Activated CD8-positive, alpha-beta T cell treated with anti-CD3 and anti-CD28 coated beads, Interleukin-2, amount 10 ng/mL, durations not matched to agents 7 days and 5 days (primary cell): ENCODE measurements at regions not wholly inside any gene's neighbourhood (a gene's known extent, or its start where the extent isn't known, plus 50 kb on each side); places are given as distances from the start of the nearest gene placed in this dataset.

Source experiments
- ATAC-seq: fragments of 150-1000 bp; cut with Tn5 transposase; one replicate; pipeline ENCODE4 v1.10.0; 2021; ENCODE audit warnings: moderate library complexity
- CTCF ChIA-PET: fragments of 350-600 bp; sonication (Branson Sonifier 250); formaldehyde crosslinking; loops from one replicate; lab custom pipeline; 2021; ENCODE audit warnings: antibody characterized with exemption; lab: Charles Lee
- POLR2A ChIA-PET: fragments of 350-600 bp; sonication (Branson Sonifier 250); formaldehyde crosslinking; loops from one replicate; lab custom pipeline; 2021; ENCODE audit warnings: antibody characterized with exemption; lab: Charles Lee
- DNase-seq: peaks from one replicate; pipeline ENCODE4 v3.0.0-alpha.2; 2020
- H3K27ac Mint-ChIP-seq: one replicate; pipeline ENCODE4 v1.8.0; 2021; ENCODE audit warnings: mild to moderate bottlenecking, mixed read lengths
- H3K27me3 Mint-ChIP-seq: one replicate; pipeline ENCODE4 v1.8.0; 2021; ENCODE audit warnings: low read depth, mixed read lengths
- H3K36me3 Mint-ChIP-seq: one replicate; pipeline ENCODE4 v1.8.0; 2021; ENCODE audit warnings: low read depth, mixed read lengths
- H3K4me1 Mint-ChIP-seq: one replicate; pipeline ENCODE4 v1.8.0; 2021; ENCODE audit warnings: low read depth, mixed read lengths
- H3K4me3 Mint-ChIP-seq: one replicate; pipeline ENCODE4 v1.8.0; 2021; ENCODE audit warnings: mild to moderate bottlenecking, mixed read lengths
- H3K9me3 Mint-ChIP-seq: one replicate; pipeline ENCODE4 v1.8.0; 2022; ENCODE audit warnings: mixed read lengths; ENCODE audit not compliant: insufficient read depth

- no peaks in the 10 kb centered on the region for H3K27me3 Mint-ChIP-seq
- H3K27ac Mint-ChIP-seq: no peak overlapping the region
- H3K4me1 Mint-ChIP-seq: no peaks in the 10 kb centered on the region
- no peak overlapping the region for H3K4me3 Mint-ChIP-seq
- no peaks in the 10 kb centered on the region for H3K36me3 Mint-ChIP-seq
- ChIA-PET POLR2A (no interaction called here), CTCF (no interaction called here)
- H3K9me3 Mint-ChIP-seq: no peaks in the 10 kb centered on the region
- DNase-seq (no peak), ATAC-seq (no peak)
Measured at GRCh38 chr9:106682420-106682819, 180.5 kb upstream of the ZNF462 start.

DNA sequence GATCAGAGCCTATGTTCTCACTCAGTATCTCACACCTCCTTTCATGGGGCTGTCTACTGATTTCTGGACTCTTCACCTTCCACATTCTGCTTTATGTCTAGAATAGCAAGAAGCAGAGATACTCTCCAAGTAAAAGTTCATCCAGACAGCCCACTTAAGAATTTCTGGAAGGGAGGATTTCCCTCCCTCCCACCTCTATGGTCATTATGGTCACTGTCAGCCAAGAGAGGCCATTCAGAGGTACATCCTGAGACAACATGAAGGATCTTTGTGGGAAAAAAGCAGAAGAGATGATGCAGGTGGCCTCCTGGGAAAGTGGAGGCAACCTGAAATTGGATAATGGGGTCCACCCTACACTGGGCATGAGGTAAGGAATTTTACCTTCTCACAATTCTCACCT lies 179.5 kb upstream of the ZNF462 start:
- no peak overlapping the region for H3K27ac Mint-ChIP-seq
- ATAC-seq (no peak), DNase-seq (no peak)
- POLR2A ChIA-PET: no interaction called here
- H3K4me1 Mint-ChIP-seq: no peaks in the 10 kb centered on the region
- CTCF ChIA-PET: no interaction called here
- no peak overlapping the region for H3K4me3 Mint-ChIP-seq
- H3K27me3 Mint-ChIP-seq: no peaks in the 10 kb centered on the region
- H3K9me3 Mint-ChIP-seq: no peaks in the 10 kb centered on the region
- H3K36me3 Mint-ChIP-seq: no peaks in the 10 kb centered on the region

- Mint-ChIP-seq H3K36me3 (no peaks in the 10 kb centered on the region), H3K9me3 (no peaks in the 10 kb centered on the region), H3K27ac (no peak overlapping the region), H3K27me3 (no peaks in the 10 kb centered on the region), H3K4me1 (no peaks in the 10 kb centered on the region), H3K4me3 (no peak overlapping the region)
- ChIA-PET CTCF (no interaction called here), POLR2A (no interaction called here)
- DNase-seq (no peak), ATAC-seq (no peak)
Measured at GRCh38 chr9:106684940-106685695, 177.8 kb upstream of the ZNF462 start.

GRCh38 chr9:106689089-106689488 lies 173.9 kb upstream of the ZNF462 start:
- CTCF ChIA-PET: no interaction called here
- POLR2A ChIA-PET: no interaction called here
- ATAC-seq (no peak), DNase-seq (no peak)
- H3K9me3 Mint-ChIP-seq: no peaks in the 10 kb centered on the region
- no peaks in the 10 kb centered on the region for H3K36me3 Mint-ChIP-seq
- no peaks in the 10 kb centered on the region for H3K4me1 Mint-ChIP-seq
- H3K27ac Mint-ChIP-seq: no peak overlapping the region
- H3K4me3 Mint-ChIP-seq: no peak overlapping the region
- no peaks in the 10 kb centered on the region for H3K27me3 Mint-ChIP-seq

DNA sequence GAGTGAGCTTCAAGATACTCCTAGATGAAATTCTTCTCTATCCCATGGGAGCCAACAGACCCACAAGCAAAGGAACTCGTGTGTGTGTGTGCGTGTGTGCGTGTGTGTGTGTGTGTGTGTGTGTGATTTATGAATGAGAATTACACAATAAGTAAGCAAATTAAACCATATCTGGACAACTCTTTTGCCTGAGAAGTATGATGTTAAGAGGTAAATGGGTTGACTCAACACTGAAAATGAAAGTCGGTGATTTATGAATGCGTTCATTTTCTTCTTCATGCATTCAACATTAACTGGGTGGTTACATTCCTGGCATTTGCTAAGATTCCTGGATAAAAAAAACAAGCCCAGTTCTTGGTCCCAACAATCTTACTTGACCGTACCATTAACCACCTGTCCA lies 171.3 kb upstream of the ZNF462 start:
- Mint-ChIP-seq H3K27ac (no peak overlapping the region), H3K4me3 (no peak overlapping the region), H3K9me3 (no peaks in the 10 kb centered on the region), H3K36me3 (no peaks in the 10 kb centered on the region), H3K27me3 (no peaks in the 10 kb centered on the region), H3K4me1 (no peaks in the 10 kb centered on the region)
- POLR2A ChIA-PET: no interaction called here
- CTCF ChIA-PET: no interaction called here
- DNase-seq (no peak), ATAC-seq (no peak)

DNA sequence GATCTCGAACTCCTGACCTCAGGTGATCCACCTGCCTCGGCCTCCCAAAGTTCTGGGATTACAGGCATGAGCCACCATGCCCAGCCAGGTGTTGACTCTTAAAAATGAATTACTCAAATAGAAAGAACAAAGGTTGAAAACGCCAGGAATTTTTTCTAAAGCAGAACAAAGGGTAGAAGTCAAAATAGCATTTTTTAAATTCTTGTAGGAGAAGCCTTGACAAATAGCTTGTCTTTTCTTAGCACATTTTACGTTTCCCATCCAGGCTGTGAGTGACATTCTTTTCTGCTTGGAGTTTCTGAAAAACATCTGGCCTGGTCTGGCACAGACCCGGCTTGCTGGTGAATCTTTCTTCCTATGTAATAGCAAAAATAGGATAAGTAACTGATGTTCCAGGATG lies 169.4 kb upstream of the ZNF462 start:
- no peak for ATAC-seq
- no peak for DNase-seq
- POLR2A ChIA-PET: no interaction called here
- Mint-ChIP-seq H3K27me3 (no peaks in the 10 kb centered on the region), H3K27ac (no peak overlapping the region), H3K9me3 (no peaks in the 10 kb centered on the region), H3K36me3 (no peaks in the 10 kb centered on the region), H3K4me1 (no peaks in the 10 kb centered on the region), H3K4me3 (no peak overlapping the region)
- CTCF ChIA-PET: no interaction called here

DNA sequence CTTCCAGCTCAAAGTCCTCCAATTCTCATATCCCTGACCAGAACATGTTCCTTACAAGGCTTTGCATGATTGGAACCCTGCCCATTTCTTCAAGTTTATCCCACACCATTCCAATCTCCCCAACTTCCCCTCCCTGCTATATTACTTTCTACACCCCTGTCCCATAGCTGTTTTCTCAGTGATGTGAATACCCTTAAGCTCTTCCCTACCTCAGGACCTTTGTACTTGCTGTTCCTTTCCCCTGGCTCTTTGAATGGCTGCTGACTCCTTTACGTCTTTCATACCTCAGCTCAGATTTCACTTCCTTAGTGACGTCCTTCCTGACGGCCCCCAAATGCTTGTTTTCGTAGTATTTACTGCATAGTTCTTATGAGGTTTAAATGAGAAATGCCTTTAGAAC lies 166.2 kb upstream of the ZNF462 start:
- Mint-ChIP-seq H3K36me3 (no peaks in the 10 kb centered on the region), H3K9me3 (no peaks in the 10 kb centered on the region), H3K27ac (no peak overlapping the region), H3K4me3 (no peak overlapping the region), H3K27me3 (no peaks in the 10 kb centered on the region), H3K4me1 (no peaks in the 10 kb centered on the region)
- no peak for ATAC-seq
- ChIA-PET POLR2A (no interaction called here), CTCF (no interaction called here)
- DNase-seq: no peak

DNA sequence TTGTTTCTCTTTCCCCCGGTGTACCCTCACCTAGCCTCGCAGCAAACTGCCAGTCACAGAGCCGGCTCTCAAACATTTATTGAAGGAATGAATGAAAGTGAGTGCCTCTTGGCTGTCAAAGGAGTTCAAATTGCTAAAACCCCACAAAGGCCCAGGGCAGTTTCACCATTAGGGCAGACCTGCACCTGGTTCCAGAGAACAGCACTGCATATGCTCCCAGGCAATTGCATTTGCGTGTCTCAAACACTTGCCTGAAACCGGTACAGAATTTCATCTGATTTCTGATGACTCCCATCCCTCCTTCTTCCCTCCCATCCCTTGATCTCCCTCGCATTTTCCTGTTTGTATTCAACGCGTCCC lies 165.6 kb upstream of the ZNF462 start:
- Mint-ChIP-seq H3K27me3 (no peaks in the 10 kb centered on the region), H3K4me3 (no peak overlapping the region), H3K27ac (no peak overlapping the region), H3K9me3 (no peaks in the 10 kb centered on the region), H3K4me1 (no peaks in the 10 kb centered on the region), H3K36me3 (no peaks in the 10 kb centered on the region)
- ChIA-PET POLR2A (no interaction called here), CTCF (no interaction called here)
- ATAC-seq (no peak), DNase-seq (no peak)

GRCh38 chr9:106697750-106698502 lies 165.0 kb upstream of the ZNF462 start:
- DNase-seq (no peak), ATAC-seq (no peak)
- H3K4me3 Mint-ChIP-seq: no peak overlapping the region
- no peak overlapping the region for H3K27ac Mint-ChIP-seq
- POLR2A ChIA-PET: no interaction called here
- CTCF ChIA-PET: no interaction called here
- no peaks in the 10 kb centered on the region for H3K27me3 Mint-ChIP-seq
- no peaks in the 10 kb centered on the region for H3K4me1 Mint-ChIP-seq
- H3K9me3 Mint-ChIP-seq: no peaks in the 10 kb centered on the region
- H3K36me3 Mint-ChIP-seq: no peaks in the 10 kb centered on the region

- CTCF ChIA-PET: no interaction called here
- H3K36me3 Mint-ChIP-seq: no peaks in the 10 kb centered on the region
- no peak for DNase-seq
- no peak for ATAC-seq
- H3K4me1 Mint-ChIP-seq: no peaks in the 10 kb centered on the region
- POLR2A ChIA-PET: no interaction called here
- no peaks in the 10 kb centered on the region for H3K9me3 Mint-ChIP-seq
- H3K4me3 Mint-ChIP-seq: no peak overlapping the region
- H3K27me3 Mint-ChIP-seq: no peaks in the 10 kb centered on the region
- no peak overlapping the region for H3K27ac Mint-ChIP-seq
Measured at GRCh38 chr9:106700676-106701075, 162.3 kb upstream of the ZNF462 start.

DNA sequence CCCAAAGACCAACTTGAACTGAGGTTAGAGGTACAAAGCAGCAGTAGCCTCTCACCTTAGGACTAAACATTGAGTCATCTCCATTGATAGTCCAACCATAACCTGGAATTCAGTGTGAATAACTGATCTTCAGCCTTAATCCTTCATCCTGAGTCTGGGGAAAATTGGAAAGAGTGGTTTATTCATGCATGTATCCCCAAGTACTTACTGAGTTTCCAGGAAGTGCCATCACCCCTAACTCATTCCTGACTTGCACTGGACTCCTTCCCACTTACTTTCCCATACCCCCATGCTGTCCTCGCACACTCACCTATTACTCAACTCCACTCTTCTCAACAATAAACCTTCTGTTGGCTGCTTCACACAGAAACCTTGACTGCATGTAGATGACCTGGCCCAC lies 161.4 kb upstream of the ZNF462 start:
- Mint-ChIP-seq H3K27ac (no peak overlapping the region), H3K27me3 (no peaks in the 10 kb centered on the region), H3K36me3 (no peaks in the 10 kb centered on the region), H3K4me3 (no peak overlapping the region), H3K4me1 (no peaks in the 10 kb centered on the region), H3K9me3 (no peaks in the 10 kb centered on the region)
- no peak for ATAC-seq
- DNase-seq: no peak
- ChIA-PET CTCF (no interaction called here), POLR2A (no interaction called here)

DNA sequence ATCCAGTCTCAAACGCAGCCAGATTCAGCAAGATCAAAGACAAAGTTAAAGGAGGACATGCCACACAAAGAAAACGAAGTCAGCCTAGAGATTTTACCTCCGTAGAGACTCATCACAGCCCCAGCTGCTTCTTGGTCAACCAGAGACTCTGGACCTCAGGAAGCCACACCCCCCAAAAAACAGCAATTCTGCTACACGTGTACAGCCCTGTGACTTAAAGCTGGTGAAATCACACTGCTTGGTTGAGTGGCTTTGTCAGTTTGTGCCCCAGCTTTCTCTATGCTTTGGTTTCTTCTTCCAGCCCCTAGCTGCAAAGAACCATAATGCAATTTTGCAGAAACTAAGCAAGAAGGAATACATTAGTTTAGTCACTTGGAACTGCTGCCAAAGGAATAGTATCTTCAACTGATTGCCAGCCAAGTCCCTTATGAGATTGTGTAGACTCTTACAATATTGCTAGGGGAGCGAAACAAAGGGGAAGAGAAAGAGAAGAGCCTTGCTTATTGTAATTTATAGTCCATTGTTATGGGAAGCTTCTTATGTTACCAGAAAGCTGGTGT lies 158.8 kb upstream of the ZNF462 start:
- CTCF ChIA-PET: no interaction called here
- POLR2A ChIA-PET: no interaction called here
- ATAC-seq (no peak), DNase-seq (no peak)
- no peaks in the 10 kb centered on the region for H3K4me1 Mint-ChIP-seq
- H3K36me3 Mint-ChIP-seq: no peaks in the 10 kb centered on the region
- H3K27ac Mint-ChIP-seq: no peak overlapping the region
- no peaks in the 10 kb centered on the region for H3K9me3 Mint-ChIP-seq
- H3K27me3 Mint-ChIP-seq: no peaks in the 10 kb centered on the region
- H3K4me3 Mint-ChIP-seq: no peak overlapping the region
